22Rv1 (cell line): ENCODE measurements at regions not wholly inside any gene's neighbourhood (a gene's known extent, or its start where the extent isn't known, plus 50 kb on each side); places are given as distances from the start of the nearest gene placed in this dataset.

Experiments
- H3K27ac ChIP-seq: fragments of 450-650 bp; 2 replicates; pipeline ENCODE4 v1.5.1; 2017
- ZFX ChIP-seq: fragments of 450-650 bp; IDR thresholded peaks from 2 replicates; pipeline ENCODE4 v1.6.1; 2017; ENCODE audit warnings: antibody characterized with exemption, borderline replicate concordance
- TF ChIP-seq, protein P1 (sequence below): fragments of 450-650 bp; IDR thresholded peaks from 2 replicates; pipeline ENCODE4 v1.5.1; 2017; ENCODE audit warnings: mild to moderate bottlenecking

DNA sequence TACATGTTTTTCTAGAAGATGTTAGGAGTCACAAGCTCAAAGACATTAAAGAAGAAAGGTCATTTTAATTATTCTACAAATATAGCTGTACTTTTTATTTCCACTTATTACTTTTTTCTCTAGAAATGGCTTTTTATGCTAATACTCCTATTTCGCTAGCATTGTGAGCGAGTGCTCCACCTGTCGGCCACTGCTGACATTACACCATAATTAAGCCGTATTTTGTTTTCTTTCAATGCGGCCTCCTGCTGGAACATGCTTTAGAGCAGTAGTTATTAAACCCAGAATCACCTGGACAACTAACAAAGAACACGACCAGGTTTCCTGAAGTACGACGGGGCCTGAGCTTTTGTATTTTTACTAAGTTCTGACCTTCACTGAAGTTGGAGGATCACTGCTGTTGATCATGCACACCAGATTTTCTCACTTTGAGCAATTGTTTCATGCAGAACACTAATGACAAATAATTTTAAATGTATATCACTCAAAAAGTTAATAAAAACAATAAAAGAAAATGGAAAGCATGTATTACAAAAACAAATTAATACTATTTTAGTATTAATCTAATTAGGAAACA is 74.1 kb upstream of the PAK5 start:
- no peak for TF ChIP-seq ZFX
- TF ChIP-seq, protein P1, sequence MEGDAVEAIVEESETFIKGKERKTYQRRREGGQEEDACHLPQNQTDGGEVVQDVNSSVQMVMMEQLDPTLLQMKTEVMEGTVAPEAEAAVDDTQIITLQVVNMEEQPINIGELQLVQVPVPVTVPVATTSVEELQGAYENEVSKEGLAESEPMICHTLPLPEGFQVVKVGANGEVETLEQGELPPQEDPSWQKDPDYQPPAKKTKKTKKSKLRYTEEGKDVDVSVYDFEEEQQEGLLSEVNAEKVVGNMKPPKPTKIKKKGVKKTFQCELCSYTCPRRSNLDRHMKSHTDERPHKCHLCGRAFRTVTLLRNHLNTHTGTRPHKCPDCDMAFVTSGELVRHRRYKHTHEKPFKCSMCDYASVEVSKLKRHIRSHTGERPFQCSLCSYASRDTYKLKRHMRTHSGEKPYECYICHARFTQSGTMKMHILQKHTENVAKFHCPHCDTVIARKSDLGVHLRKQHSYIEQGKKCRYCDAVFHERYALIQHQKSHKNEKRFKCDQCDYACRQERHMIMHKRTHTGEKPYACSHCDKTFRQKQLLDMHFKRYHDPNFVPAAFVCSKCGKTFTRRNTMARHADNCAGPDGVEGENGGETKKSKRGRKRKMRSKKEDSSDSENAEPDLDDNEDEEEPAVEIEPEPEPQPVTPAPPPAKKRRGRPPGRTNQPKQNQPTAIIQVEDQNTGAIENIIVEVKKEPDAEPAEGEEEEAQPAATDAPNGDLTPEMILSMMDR = peak; percentile 93
- no peak overlapping the region for H3K27ac ChIP-seq

DNA sequence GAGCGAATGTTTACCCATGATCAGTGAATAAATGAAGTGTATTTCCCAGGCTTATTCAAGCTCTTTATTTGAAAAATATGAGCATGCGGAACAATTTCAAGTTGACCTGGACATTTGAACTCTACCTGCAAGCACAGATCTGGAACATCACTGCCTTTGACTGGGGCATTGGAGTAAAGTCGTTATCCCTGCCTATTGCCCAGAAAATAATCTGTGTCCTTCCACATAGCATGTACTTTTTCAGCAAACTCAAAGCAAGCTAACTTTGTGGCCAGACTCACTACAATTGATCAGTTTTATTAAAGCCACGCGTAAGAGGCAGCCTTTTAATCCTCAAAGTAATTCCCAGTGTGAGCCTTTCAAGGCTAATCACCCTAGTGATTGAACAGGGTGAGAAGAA is 73.4 kb upstream of the PAK5 start:
- no peak overlapping the region for H3K27ac ChIP-seq
- no peak for TF ChIP-seq ZFX
- TF ChIP-seq, protein P1 = no peak

DNA sequence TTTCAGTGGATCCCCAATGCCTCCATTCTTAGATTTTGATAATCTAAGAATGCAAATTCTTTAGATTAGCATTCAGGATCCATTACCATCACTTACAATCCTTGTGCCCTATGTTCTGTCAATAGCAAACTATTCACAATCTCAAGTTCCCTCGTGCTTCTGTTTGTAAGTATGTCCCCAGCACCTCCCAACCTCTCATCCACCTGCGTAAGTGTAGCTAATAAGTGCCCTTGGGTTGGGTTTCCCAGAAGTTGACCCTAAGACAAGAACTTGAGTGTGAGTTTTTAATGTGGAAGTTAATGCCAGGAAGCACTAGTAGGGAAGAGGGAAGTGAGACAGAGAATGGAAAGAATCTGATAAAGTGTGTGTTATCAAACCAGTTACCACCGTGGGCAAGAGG is 72.6 kb upstream of the PAK5 start:
- no peak overlapping the region for H3K27ac ChIP-seq
- TF ChIP-seq ZFX = no peak

DNA sequence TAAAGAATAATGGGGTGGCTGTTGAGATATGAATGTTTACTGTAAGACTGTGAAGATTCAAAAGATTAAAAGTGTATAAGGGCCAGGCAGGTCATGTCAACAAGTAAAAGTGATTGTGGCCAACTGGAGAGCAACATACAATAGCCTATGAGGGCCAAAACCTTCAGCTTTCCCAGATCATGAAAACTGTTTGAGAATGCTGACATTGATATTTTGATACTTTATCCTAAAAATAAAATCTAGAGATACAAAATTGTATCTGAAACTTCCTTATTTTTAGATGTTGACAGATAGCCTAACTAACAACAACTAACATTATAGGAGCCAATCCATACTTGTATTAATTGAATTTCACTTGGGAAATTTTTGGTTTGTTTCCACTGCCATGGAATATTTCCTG is 70.3 kb upstream of the PAK5 start:
- no peak for TF ChIP-seq ZFX
- TF ChIP-seq, protein P1 = no peak
- no peak overlapping the region for H3K27ac ChIP-seq

DNA sequence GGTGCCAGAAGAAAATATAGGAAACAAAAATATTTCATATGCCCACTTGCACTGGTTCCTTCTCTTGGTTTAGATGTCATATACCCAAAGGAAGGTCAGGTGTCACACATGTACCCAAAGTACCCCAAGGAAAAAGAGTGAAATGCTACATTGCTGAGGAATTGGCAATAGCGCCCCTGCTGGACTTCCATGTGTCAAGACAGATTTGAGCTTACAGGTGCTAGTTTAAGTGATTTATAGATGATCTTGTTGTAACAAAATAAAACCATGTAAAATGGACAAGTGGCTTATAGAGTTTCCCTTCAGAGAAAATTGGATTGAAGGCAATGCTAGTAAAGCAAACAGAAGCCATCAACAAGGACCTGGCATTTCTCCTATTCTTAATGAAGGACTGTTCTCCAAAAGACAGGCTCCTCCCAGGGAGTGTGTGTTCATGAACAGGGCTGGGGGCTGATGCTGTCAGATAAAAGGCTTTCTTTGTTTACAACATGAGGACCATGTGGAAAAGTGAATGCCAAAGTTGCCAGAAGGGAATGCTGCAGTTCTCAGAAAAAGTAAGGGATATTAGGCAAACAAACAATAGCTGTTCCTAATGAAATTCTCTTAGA is 64.3 kb upstream of the PAK5 start:
- H3K27ac ChIP-seq = no peak overlapping the region
- no peak for TF ChIP-seq ZFX
- TF ChIP-seq, protein P1 = peak; percentile 81

DNA sequence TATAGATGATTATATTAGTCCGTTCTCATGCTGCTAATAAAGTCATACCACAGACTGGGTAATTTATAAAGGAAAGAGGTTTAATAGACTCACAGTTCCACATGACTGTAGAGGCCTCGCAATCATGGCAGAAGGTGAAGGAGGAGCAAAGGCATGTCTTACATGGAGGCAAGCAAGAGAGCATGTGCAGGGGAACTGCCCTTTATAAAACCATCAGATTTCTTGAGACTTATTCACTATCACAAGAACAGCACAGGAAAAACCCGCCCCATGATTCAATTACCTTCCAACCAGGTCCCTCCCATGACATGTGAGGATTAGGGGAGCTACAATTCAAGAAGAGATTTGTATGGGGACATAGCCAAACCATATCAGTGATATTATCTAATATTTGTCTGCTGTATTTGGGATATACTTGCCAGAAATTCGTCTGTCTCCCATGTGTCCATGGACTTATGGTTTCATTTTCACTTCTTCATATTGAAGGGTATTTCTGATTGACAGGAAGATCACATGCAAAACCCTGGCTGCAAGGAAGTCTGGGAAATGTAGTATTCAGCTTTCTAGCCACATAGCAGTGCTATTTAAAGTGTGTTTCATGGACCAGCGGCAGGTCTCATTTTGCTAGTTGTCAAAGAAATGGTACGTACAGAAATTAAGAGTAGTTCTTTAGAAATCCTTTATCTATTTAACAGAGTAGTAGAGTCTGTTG is 50.5 kb upstream of the PAK5 start:
- TF ChIP-seq, protein P1 = no peak
- TF ChIP-seq ZFX = no peak
- no peak overlapping the region for H3K27ac ChIP-seq
